ENCODE measurements at regions not wholly inside any gene's neighbourhood (a gene's known extent, or its start where the extent isn't known, plus 50 kb on each side); places are given as distances from the start of the nearest gene placed in this dataset.

DNA sequence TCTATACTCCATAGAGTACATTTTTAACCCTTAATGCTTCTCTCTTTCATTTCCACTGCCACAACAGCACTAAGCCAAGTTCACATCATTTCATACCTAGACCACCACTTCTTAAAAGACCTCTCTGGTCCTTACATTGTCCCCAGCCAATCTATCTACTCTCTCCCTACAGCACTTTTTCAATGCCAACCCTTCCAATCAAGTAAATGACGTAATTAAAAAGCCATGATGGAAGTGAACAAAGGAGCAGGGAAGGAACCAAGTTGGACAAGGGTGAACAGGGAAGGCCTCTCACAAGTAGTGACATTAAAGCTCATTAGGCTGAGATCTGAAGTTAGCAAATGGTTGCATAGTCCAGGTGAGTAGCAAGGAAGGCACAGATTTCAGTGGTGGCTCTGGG is 195.1 kb upstream of the CCDC150 start:
- Histone ChIP-seq H3K4me1 (ENCODE audit: control insufficient read depth, insufficient read depth, low read length) (no peaks in the 10 kb centered on the region), H3K9me3 (ENCODE audit: control insufficient read depth, insufficient read depth, low read length) (no peaks in the 10 kb centered on the region), H3K36me3 (ENCODE audit: control insufficient read depth, insufficient read depth, low read length) (no peaks in the 10 kb centered on the region), H3K4me3 (ENCODE audit: low read length) (no peak overlapping the region), H3K27ac (ENCODE audit: low read length) (no peak overlapping the region), H3K27me3 (ENCODE audit: control insufficient read depth, insufficient read depth, low read length) (no peaks in the 10 kb centered on the region)
- Mint-ChIP-seq H3K9me3 (peaks cover 2 to 4% of the 10 kb centered on the region in 2 donors), H3K4me1 (no peaks in the 10 kb centered on the region), H3K4me3 (no peak overlapping the region), H3K27me3 (ENCODE audit: low read depth in 2 of 2) (peaks cover 14 to 22% of the 10 kb centered on the region in 2 donors), H3K27ac (no peak overlapping the region), H3K36me3 (no peaks in the 10 kb centered on the region)
- TF ChIP-seq, protein P1, sequence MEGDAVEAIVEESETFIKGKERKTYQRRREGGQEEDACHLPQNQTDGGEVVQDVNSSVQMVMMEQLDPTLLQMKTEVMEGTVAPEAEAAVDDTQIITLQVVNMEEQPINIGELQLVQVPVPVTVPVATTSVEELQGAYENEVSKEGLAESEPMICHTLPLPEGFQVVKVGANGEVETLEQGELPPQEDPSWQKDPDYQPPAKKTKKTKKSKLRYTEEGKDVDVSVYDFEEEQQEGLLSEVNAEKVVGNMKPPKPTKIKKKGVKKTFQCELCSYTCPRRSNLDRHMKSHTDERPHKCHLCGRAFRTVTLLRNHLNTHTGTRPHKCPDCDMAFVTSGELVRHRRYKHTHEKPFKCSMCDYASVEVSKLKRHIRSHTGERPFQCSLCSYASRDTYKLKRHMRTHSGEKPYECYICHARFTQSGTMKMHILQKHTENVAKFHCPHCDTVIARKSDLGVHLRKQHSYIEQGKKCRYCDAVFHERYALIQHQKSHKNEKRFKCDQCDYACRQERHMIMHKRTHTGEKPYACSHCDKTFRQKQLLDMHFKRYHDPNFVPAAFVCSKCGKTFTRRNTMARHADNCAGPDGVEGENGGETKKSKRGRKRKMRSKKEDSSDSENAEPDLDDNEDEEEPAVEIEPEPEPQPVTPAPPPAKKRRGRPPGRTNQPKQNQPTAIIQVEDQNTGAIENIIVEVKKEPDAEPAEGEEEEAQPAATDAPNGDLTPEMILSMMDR (IDR thresholded peaks at IDR 0.05) = no peak
- intact Hi-C loops (cut with micrococcal nuclease) = no loop called here
- ATAC-seq (no peak), DNase-seq (no peak)
- 100% methylated on average over 1 of the region's 1 CpG for WGBS (ENCODE audit: insufficient coverage)

DNA sequence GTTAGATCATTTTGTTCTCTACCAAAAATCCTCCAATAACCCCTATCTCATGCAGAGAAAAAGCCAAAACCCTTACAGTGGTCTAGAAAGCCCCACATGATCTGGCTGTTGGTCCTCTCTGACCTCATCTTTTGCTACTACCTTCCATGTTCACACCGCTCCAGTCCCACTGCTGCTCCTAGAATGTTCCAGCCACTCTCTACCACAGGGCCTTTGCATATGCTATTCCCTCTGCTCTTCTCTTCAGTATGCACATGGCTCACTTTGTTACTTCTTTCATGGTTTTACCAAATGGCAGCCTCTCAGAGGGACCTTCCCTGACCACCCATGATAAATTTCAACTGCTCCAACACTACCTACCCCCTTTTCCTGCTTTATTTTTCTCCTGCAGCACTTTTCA is 193.5 kb upstream of the CCDC150 start:
- DNase-seq = no peak
- Mint-ChIP-seq H3K27me3 (ENCODE audit: low read depth in 2 of 2) (peaks cover 13 to 16% of the 10 kb centered on the region in 2 donors), H3K9me3 (peaks cover 2 to 4% of the 10 kb centered on the region in 2 donors), H3K36me3 (no peaks in the 10 kb centered on the region), H3K27ac (no peak overlapping the region), H3K4me3 (no peak overlapping the region), H3K4me1 (no peaks in the 10 kb centered on the region)
- intact Hi-C loops (cut with micrococcal nuclease) = no loop called here
- Histone ChIP-seq H3K9me3 (ENCODE audit: control insufficient read depth, insufficient read depth, low read length) (no peaks in the 10 kb centered on the region), H3K27me3 (ENCODE audit: control insufficient read depth, insufficient read depth, low read length) (no peaks in the 10 kb centered on the region), H3K4me3 (ENCODE audit: low read length) (no peak overlapping the region), H3K4me1 (ENCODE audit: control insufficient read depth, insufficient read depth, low read length) (no peaks in the 10 kb centered on the region), H3K36me3 (ENCODE audit: control insufficient read depth, insufficient read depth, low read length) (no peaks in the 10 kb centered on the region), H3K27ac (ENCODE audit: low read length) (no peak overlapping the region)
- TF ChIP-seq, protein P1 (IDR thresholded peaks at IDR 0.05) = no peak
- 90% methylated on average over 1 of the region's 1 CpG for WGBS (ENCODE audit: insufficient coverage)
- ATAC-seq = no peak

DNA sequence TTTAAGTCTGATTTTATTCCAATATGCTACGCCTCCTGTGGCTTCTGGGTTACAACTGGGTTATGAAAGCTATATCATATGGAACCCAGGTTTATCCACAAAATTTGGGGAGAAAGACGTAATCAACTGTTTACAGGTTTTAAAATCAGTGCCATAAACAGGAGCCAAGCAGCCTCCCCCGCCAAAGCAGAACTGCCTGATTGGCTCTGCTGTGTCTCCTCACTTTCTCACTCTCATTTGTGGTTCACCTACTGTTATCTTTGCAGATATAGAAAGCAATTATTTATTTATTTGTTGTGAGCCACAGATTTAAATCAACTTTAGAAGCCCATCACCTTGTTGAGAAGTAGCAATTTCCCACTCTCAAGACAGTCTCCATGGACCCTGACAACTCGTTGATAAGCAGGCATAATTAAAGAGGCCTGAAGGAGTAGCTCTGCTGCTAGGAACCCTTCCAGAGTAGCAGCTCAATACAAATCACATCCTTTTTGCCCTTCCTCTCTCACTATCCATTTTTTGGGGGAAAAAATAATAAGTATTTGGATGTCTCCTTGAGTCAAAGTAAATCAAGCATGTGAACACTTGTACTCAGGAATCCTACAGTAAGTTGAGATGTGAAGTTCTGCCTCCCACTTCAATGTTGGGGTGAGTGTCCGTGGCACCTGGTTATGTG is 191.0 kb upstream of the CCDC150 start:
- H3K9me3 ChIP-seq (ENCODE audit: control insufficient read depth, insufficient read depth, low read length) = no peaks in the 10 kb centered on the region
- no peaks in the 10 kb centered on the region for H3K36me3 ChIP-seq (ENCODE audit: control insufficient read depth, insufficient read depth, low read length)
- H3K4me3 ChIP-seq (ENCODE audit: low read length) = no peak overlapping the region
- H3K36me3 Mint-ChIP-seq = no peaks in the 10 kb centered on the region
- H3K4me1 ChIP-seq (ENCODE audit: control insufficient read depth, insufficient read depth, low read length) = no peaks in the 10 kb centered on the region
- no peak overlapping the region for H3K4me3 Mint-ChIP-seq
- no peak for ATAC-seq
- H3K27ac Mint-ChIP-seq = no peak overlapping the region
- H3K27ac ChIP-seq (ENCODE audit: low read length) = no peak overlapping the region
- H3K9me3 Mint-ChIP-seq = peaks cover 2 to 4% of the 10 kb centered on the region in 2 donors
- no peaks in the 10 kb centered on the region for H3K4me1 Mint-ChIP-seq
- intact Hi-C loops (cut with micrococcal nuclease) = no loop called here
- peaks cover 9 to 13% of the 10 kb centered on the region in 2 donors for H3K27me3 Mint-ChIP-seq (ENCODE audit: low read depth in 2 of 2)
- DNase-seq = no peak
- no peaks in the 10 kb centered on the region for H3K27me3 ChIP-seq (ENCODE audit: control insufficient read depth, insufficient read depth, low read length)
- WGBS (ENCODE audit: insufficient coverage) = 85% methylated on average over 5 of the region's 5 CpGs
- TF ChIP-seq, protein P1 (IDR thresholded peaks at IDR 0.05) = no peak

DNA sequence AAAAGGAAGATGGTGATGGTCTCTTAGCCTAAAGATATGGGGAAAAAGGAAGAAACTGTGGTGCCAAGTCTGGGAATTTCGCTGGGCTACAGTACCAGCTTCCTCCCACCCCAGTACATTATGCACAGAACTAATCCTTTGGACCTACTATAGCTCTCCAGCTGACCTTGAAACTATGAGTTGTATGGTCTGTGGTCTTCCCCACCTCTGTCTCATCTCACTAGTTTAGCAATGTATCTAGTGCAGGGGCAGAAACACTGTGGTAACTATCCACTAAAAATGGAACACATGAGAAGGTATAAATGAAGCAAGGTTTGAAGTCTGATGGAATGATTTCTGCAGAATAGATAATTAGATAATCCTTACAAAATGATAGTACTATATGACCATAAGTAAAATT is 190.4 kb upstream of the CCDC150 start:
- Histone ChIP-seq H3K27ac (ENCODE audit: low read length) (no peak overlapping the region), H3K9me3 (ENCODE audit: control insufficient read depth, insufficient read depth, low read length) (no peaks in the 10 kb centered on the region), H3K27me3 (ENCODE audit: control insufficient read depth, insufficient read depth, low read length) (no peaks in the 10 kb centered on the region), H3K4me3 (ENCODE audit: low read length) (no peak overlapping the region), H3K4me1 (ENCODE audit: control insufficient read depth, insufficient read depth, low read length) (no peaks in the 10 kb centered on the region), H3K36me3 (ENCODE audit: control insufficient read depth, insufficient read depth, low read length) (no peaks in the 10 kb centered on the region)
- DNase-seq (no peak), ATAC-seq (no peak)
- Mint-ChIP-seq H3K36me3 (no peaks in the 10 kb centered on the region), H3K4me1 (no peaks in the 10 kb centered on the region), H3K27me3 (ENCODE audit: low read depth in 2 of 2) (peaks cover 9 to 13% of the 10 kb centered on the region in 2 donors), H3K4me3 (no peak overlapping the region), H3K27ac (no peak overlapping the region), H3K9me3 (peaks cover 2 to 4% of the 10 kb centered on the region in 2 donors)
- no CpG with 5 or more reads among the region's 1 CpG for WGBS (ENCODE audit: insufficient coverage)
- intact Hi-C loops (cut with micrococcal nuclease) = no loop called here
- TF ChIP-seq, protein P1 (IDR thresholded peaks at IDR 0.05) = no peak
